MM.1S (cell line): ENCODE measurements at regions not wholly inside any gene's neighbourhood (a gene's known extent, or its start where the extent isn't known, plus 50 kb on each side); places are given as distances from the start of the nearest gene placed in this dataset.

ENCODE experiments used
- DNase-seq: peaks from one replicate; pipeline ENCODE4 v3.0.0-alpha.2; 2015
- H2AFZ ChIP-seq: fragments of 300-600 bp; sonication (generic); 2 replicates; pipeline ENCODE4 v1.6.0; 2016; ENCODE audit warnings: antibody characterized with exemption, low read length
- H3F3A ChIP-seq: fragments of 300-600 bp; sonication (generic); 2 replicates; pipeline ENCODE4 v1.6.1; 2016; ENCODE audit warnings: mild to moderate bottlenecking, antibody characterized with exemption, low read length, moderate library complexity, mixed read lengths; ENCODE audit not compliant: insufficient read depth
- H3K27ac ChIP-seq: fragments of 300-600 bp; sonication (generic); 2 replicates; pipeline ENCODE4 v1.5.1; 2016; ENCODE audit warnings: mild to moderate bottlenecking, low read length
- H3K27me3 ChIP-seq: fragments of 300-600 bp; sonication (generic); replicated peaks from 2 replicates; pipeline ENCODE4 v1.6.0; 2016; ENCODE audit warnings: low read length; ENCODE audit not compliant: insufficient read depth
- H3K36me3 ChIP-seq: fragments of 300-600 bp; sonication (generic); replicated peaks from 2 replicates; pipeline ENCODE4 v1.6.1; 2016; ENCODE audit warnings: mild to moderate bottlenecking, low read length, mixed read lengths; ENCODE audit not compliant: insufficient read depth
- H3K4me1 ChIP-seq: fragments of 300-600 bp; sonication (generic); 2 replicates; pipeline ENCODE4 v1.6.1; 2016; ENCODE audit warnings: low read length, mixed read lengths
- H3K4me2 ChIP-seq: fragments of 300-600 bp; sonication (generic); 2 replicates; pipeline ENCODE4 v1.6.0; 2016; ENCODE audit warnings: low read depth, low read length
- H3K4me3 ChIP-seq: fragments of 300-600 bp; sonication (generic); 2 replicates; pipeline ENCODE4 v1.5.1; 2016; ENCODE audit warnings: low read length, mixed read lengths
- H3K79me2 ChIP-seq: fragments of 300-600 bp; sonication (generic); 2 replicates; pipeline ENCODE4 v1.6.1; 2016; ENCODE audit warnings: mixed run types, low read length, mixed read lengths
- H3K9ac ChIP-seq: fragments of 300-600 bp; sonication (generic); 2 replicates; pipeline ENCODE4 v1.6.1; 2016; ENCODE audit warnings: low read length, mixed read lengths
- H3K9me2 ChIP-seq: fragments of 300-600 bp; sonication (generic); replicated peaks from 2 replicates; pipeline ENCODE4 v1.6.1; 2016; ENCODE audit warnings: mild to moderate bottlenecking, low read length, mixed read lengths; ENCODE audit not compliant: insufficient read depth
- H3K9me3 ChIP-seq: fragments of 300-600 bp; sonication (generic); replicated peaks from 2 replicates; pipeline ENCODE4 v1.6.1; 2016; ENCODE audit warnings: mild to moderate bottlenecking, low read length, mixed read lengths; ENCODE audit not compliant: insufficient read depth
- H4K20me1 ChIP-seq: fragments of 300-600 bp; sonication (generic); 2 replicates; pipeline ENCODE4 v1.6.1; 2016; ENCODE audit warnings: mild to moderate bottlenecking, low read length, moderate library complexity, mixed read lengths; ENCODE audit not compliant: insufficient read depth
- EZH2 ChIP-seq: fragments of 300-600 bp; sonication (generic); optimal IDR thresholded peaks from 2 replicates; pipeline ENCODE3; 2017; ENCODE audit warnings: low read depth, mild to moderate bottlenecking, antibody characterized with exemption, low read length, mixed read lengths
- EZH2phosphoT487 ChIP-seq: fragments of 300-600 bp; sonication (generic); IDR thresholded peaks from 2 replicates; pipeline ENCODE4 v1.6.1; 2018; ENCODE audit warnings: antibody characterized with exemption, low read length
- TF ChIP-seq, protein P1 (sequence below): fragments of 300-600 bp; sonication (generic); IDR thresholded peaks from 2 replicates; pipeline ENCODE4 v1.5.1; 2016; ENCODE audit warnings: antibody characterized with exemption, low read length, mixed read lengths

- Histone ChIP-seq H3K36me3 (no peaks in the 10 kb centered on the region), H3K79me2 (no peaks in the 10 kb centered on the region), H3K27me3 (no peaks in the 10 kb centered on the region), H3K4me1 (no peaks in the 10 kb centered on the region), H3K9ac (no peak overlapping the region), H3K9me2 (no peaks in the 10 kb centered on the region), H3K4me2 (no peak overlapping the region), H4K20me1 (no peaks in the 10 kb centered on the region), H3F3A (no peaks in the 10 kb centered on the region), H3K9me3 (no peaks in the 10 kb centered on the region), H3K4me3 (no peak overlapping the region), H3K27ac (no peak overlapping the region), H2AFZ (no peak overlapping the region)
- DNase-seq = no peak
- no peak for TF ChIP-seq EZH2
- TF ChIP-seq, protein P1, sequence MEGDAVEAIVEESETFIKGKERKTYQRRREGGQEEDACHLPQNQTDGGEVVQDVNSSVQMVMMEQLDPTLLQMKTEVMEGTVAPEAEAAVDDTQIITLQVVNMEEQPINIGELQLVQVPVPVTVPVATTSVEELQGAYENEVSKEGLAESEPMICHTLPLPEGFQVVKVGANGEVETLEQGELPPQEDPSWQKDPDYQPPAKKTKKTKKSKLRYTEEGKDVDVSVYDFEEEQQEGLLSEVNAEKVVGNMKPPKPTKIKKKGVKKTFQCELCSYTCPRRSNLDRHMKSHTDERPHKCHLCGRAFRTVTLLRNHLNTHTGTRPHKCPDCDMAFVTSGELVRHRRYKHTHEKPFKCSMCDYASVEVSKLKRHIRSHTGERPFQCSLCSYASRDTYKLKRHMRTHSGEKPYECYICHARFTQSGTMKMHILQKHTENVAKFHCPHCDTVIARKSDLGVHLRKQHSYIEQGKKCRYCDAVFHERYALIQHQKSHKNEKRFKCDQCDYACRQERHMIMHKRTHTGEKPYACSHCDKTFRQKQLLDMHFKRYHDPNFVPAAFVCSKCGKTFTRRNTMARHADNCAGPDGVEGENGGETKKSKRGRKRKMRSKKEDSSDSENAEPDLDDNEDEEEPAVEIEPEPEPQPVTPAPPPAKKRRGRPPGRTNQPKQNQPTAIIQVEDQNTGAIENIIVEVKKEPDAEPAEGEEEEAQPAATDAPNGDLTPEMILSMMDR = no peak
- no peak for TF ChIP-seq EZH2phosphoT487
Measured at GRCh38 chr16:72389791-72390190, 217.8 kb upstream of the PMFBP1 start.

DNA sequence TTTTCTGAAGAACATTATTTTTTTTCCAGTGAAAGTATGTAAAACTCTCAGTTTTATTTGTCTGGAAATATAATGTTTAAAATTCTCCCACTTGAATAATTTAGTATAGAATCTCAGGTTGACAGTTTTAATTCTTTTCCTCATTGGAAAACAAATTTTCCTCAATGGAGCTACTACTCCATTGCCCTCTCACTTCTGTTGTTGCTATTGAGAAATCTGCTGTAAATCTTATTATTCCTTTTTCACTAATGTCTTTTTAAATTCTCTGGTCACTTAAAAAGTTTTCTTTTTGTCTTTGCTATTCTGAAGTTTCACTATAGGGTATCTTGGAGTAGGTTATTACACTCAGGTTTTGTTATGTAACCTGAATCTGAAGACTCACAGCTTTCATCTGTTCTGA is 216.1 kb upstream of the PMFBP1 start:
- Histone ChIP-seq H3K9me2 (no peaks in the 10 kb centered on the region), H3K4me3 (no peak overlapping the region), H4K20me1 (no peaks in the 10 kb centered on the region), H3K4me2 (no peak overlapping the region), H3F3A (no peaks in the 10 kb centered on the region), H3K4me1 (no peaks in the 10 kb centered on the region), H3K36me3 (no peaks in the 10 kb centered on the region), H2AFZ (no peak overlapping the region), H3K9me3 (no peaks in the 10 kb centered on the region), H3K9ac (no peak overlapping the region), H3K79me2 (no peaks in the 10 kb centered on the region), H3K27ac (no peak overlapping the region), H3K27me3 (no peaks in the 10 kb centered on the region)
- TF ChIP-seq EZH2 (no peak), EZH2phosphoT487 (no peak)
- TF ChIP-seq, protein P1 = no peak
- no peak for DNase-seq

- no peaks in the 10 kb centered on the region for H3K9me2 ChIP-seq
- no peak overlapping the region for H3K4me2 ChIP-seq
- no peak overlapping the region for H2AFZ ChIP-seq
- TF ChIP-seq EZH2 (no peak), EZH2phosphoT487 (no peak)
- TF ChIP-seq, protein P1 = no peak
- no peak overlapping the region for H3K9ac ChIP-seq
- no peaks in the 10 kb centered on the region for H3F3A ChIP-seq
- no peaks in the 10 kb centered on the region for H3K9me3 ChIP-seq
- H3K4me3 ChIP-seq = no peak overlapping the region
- no peaks in the 10 kb centered on the region for H3K79me2 ChIP-seq
- H4K20me1 ChIP-seq = no peaks in the 10 kb centered on the region
- no peak for DNase-seq
- no peak overlapping the region for H3K27ac ChIP-seq
- H3K27me3 ChIP-seq = no peaks in the 10 kb centered on the region
- H3K36me3 ChIP-seq = no peaks in the 10 kb centered on the region
- peaks cover 9% of the 10 kb centered on the region for H3K4me1 ChIP-seq
Measured at GRCh38 chr16:72384651-72385050, 212.7 kb upstream of the PMFBP1 start.
